ENCODE measurements at regions not wholly inside any gene's neighbourhood (a gene's known extent, or its start where the extent isn't known, plus 50 kb on each side); places are given as distances from the start of the nearest gene placed in this dataset.

DNA sequence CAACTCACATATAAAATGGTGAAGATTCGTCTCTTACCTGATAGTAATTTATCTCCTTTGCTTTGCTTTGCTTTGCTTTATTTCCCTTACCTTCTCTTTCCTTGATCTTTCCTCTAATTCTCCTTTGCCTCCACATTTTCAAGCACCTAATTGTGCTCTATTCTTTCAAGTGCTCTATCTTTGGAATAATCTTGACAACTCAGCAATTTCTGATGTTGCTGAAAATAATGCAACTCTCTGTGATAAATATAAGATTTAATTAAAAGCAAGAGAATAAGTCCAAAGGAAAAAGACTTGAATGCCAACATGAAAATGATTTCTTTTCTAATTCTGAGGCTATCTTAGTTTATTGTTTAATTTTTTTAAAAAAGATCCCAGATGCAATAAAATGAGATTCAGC lies 139.5 kb upstream of the SYT1 start:
- no peak for TF ChIP-seq POLR2A (IDR thresholded peaks at IDR 0.05)
- TF ChIP-seq, protein P1, sequence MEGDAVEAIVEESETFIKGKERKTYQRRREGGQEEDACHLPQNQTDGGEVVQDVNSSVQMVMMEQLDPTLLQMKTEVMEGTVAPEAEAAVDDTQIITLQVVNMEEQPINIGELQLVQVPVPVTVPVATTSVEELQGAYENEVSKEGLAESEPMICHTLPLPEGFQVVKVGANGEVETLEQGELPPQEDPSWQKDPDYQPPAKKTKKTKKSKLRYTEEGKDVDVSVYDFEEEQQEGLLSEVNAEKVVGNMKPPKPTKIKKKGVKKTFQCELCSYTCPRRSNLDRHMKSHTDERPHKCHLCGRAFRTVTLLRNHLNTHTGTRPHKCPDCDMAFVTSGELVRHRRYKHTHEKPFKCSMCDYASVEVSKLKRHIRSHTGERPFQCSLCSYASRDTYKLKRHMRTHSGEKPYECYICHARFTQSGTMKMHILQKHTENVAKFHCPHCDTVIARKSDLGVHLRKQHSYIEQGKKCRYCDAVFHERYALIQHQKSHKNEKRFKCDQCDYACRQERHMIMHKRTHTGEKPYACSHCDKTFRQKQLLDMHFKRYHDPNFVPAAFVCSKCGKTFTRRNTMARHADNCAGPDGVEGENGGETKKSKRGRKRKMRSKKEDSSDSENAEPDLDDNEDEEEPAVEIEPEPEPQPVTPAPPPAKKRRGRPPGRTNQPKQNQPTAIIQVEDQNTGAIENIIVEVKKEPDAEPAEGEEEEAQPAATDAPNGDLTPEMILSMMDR (IDR thresholded peaks at IDR 0.05), result no peak
